HepG2 (cell line): ENCODE measurements at regions not wholly inside any gene's neighbourhood (a gene's known extent, or its start where the extent isn't known, plus 50 kb on each side); places are given as distances from the start of the nearest gene placed in this dataset.

Experiments used
- ATAC-seq: fragments of 200-7000 bp; cut with Tn5 transposase; 3 replicates; pipeline ENCODE4 v1.9.1; 2020; ENCODE audit warnings: mild to moderate bottlenecking, moderate library complexity
- BruUV-seq: library from RNA; stranded (reverse); fragments of 400-500 nt; replicated peaks from 2 replicates; lab custom pipeline; 2021; lab: Mats Ljungman, UMichigan
- CTCF ChIA-PET: fragments of 300-600 bp; formaldehyde crosslinking; extraction: SDS; loops from one replicate; lab custom pipeline; 2021; ENCODE audit warnings: low total read pairs, inconsistent platforms, low intra/inter-chr PET ratio; lab: Yijun Ruan, JAX
- POLR2A ChIA-PET: fragments of 350-600 bp; sonication (Branson Sonifier 250); formaldehyde crosslinking; loops from one replicate; lab custom pipeline; 2020; ENCODE audit warnings: antibody characterized with exemption, inconsistent platforms; lab: Yijun Ruan, JAX
- DNase-seq: peaks from one replicate; pipeline ENCODE4 v3.0.0-alpha.2; 2015; ENCODE audit warnings: low spot score
- FAIRE-seq: peaks from 3 replicates; lab custom pipeline; 2011; peaks lifted over from hg19 to GRCh38; lab: Jason Lieb, UNC
- H2AFZ ChIP-seq: one replicate; pipeline ENCODE4 v1.6.1; 2011; ENCODE audit warnings: low read length, inconsistent platforms
- H3K27ac ChIP-seq: fragments of 300-600 bp; 3 replicates; pipeline ENCODE4 v1.8.0; 2011; ENCODE audit warnings: mixed run types, mild to moderate bottlenecking, mixed read lengths, low read length, inconsistent platforms; ENCODE audit not compliant: insufficient read depth; ENCODE audit errors: extremely low read length
- H3K27me3 ChIP-seq, 2 experiments: fragments of 200-600 bp in 1 of 2; 2 replicates in 1 of 2; 3 replicates in 1 of 2; pipeline versions ENCODE4 v1.6.0 to v1.8.0; 2011; ENCODE audit warnings: low read length in 2 of 2, mild to moderate bottlenecking in 2 of 2, moderate library complexity in 2 of 2, inconsistent platforms in 1 of 2; ENCODE audit not compliant: insufficient read depth in 2 of 2, control insufficient read depth in 1 of 2
- H3K36me3 ChIP-seq, 2 experiments: fragments of 200-600 bp in 1 of 2; replicated peaks in 1 of 2; 2 replicates in 1 of 2; 3 replicates in 1 of 2; pipeline versions ENCODE4 v1.5.1 to v1.8.0; 2011; ENCODE audit warnings: low read length in 2 of 2, inconsistent platforms in 1 of 2; ENCODE audit not compliant: insufficient read depth in 2 of 2, control insufficient read depth in 1 of 2
- H3K4me1 ChIP-seq: 2 replicates; pipeline ENCODE4 v1.5.1; 2012; ENCODE audit warnings: low read length, inconsistent platforms; ENCODE audit not compliant: insufficient read depth
- H3K4me2 ChIP-seq: 2 replicates; pipeline ENCODE4 v1.6.0; 2011; ENCODE audit warnings: low read depth, low read length, inconsistent platforms
- H3K4me3 ChIP-seq, 3 experiments: fragments of 200-600 bp in 1 of 3; sonication (generic), shearing (Covaris generic) in 1 of 3; replicated peaks in 1 of 3; 2 replicates each; pipeline ENCODE4 v1.5.1; 2011 to 2016; ENCODE audit warnings: low read length in 3 of 3, inconsistent platforms in 2 of 3, low read depth in 2 of 3, mild to moderate bottlenecking in 2 of 3, control low read depth in 1 of 3, mixed read lengths in 1 of 3; ENCODE audit not compliant: insufficient read depth in 1 of 3
- H3K79me2 ChIP-seq: one replicate; pipeline ENCODE4 v1.6.1; 2011; ENCODE audit warnings: low read length, inconsistent platforms; ENCODE audit not compliant: insufficient read depth
- H3K9ac ChIP-seq: 2 replicates; pipeline ENCODE4 v1.6.0; 2011; ENCODE audit warnings: mild to moderate bottlenecking, low read depth, low read length, inconsistent platforms; ENCODE audit not compliant: insufficient read depth
- H3K9me3 ChIP-seq: 2 replicates; pipeline ENCODE4 v1.5.1; 2012; ENCODE audit warnings: mild to moderate bottlenecking, low read length
- H4K20me1 ChIP-seq: 2 replicates; pipeline ENCODE4 v1.6.0; 2011; ENCODE audit warnings: inconsistent platforms, mild to moderate bottlenecking, low read length, moderate library complexity; ENCODE audit not compliant: insufficient read depth
- ATF3 ChIP-seq: sonication (generic); formaldehyde crosslinking; IDR thresholded peaks from 2 replicates; pipeline ENCODE4 v1.4.0; 2020; ENCODE audit warnings: missing genetic modification reagents
- FIP1L1 ChIP-seq: fragments of 200-400 bp; formaldehyde crosslinking; IDR thresholded peaks from 2 replicates; pipeline ENCODE4 v1.6.1; 2018; ENCODE audit warnings: low read depth, mild to moderate bottlenecking, low read length, moderate library complexity, borderline replicate concordance; ENCODE audit not compliant: insufficient read depth
- FOXM1 ChIP-seq: sonication (generic); formaldehyde crosslinking; IDR thresholded peaks from 2 replicates; pipeline ENCODE4 v1.5.0; 2020; ENCODE audit warnings: missing genetic modification reagents
- GATAD1 ChIP-seq: IDR thresholded peaks from 2 replicates; pipeline ENCODE4 v1.6.1; 2016; ENCODE audit warnings: missing genetic modification reagents, missing compliant biosample characterization
- TEF ChIP-seq: sonication (generic); formaldehyde crosslinking; IDR thresholded peaks from 2 replicates; pipeline ENCODE4 v1.5.0; 2020; ENCODE audit warnings: missing genetic modification reagents
- TGIF2 ChIP-seq: IDR thresholded peaks from 2 replicates; pipeline ENCODE4 v1.6.1; 2016; ENCODE audit warnings: control low read depth, missing compliant biosample characterization
- TRIM24 ChIP-seq: sonication (generic); formaldehyde crosslinking; IDR thresholded peaks from 2 replicates; pipeline ENCODE4 v1.8.0; 2022; ENCODE audit warnings: mild to moderate bottlenecking, missing genetic modification reagents
- YEATS4 ChIP-seq: sonication (generic); formaldehyde crosslinking; IDR thresholded peaks from 2 replicates; pipeline ENCODE4 v1.4.0; 2020; ENCODE audit warnings: missing genetic modification reagents, borderline replicate concordance
- ZNF546 ChIP-seq: sonication (generic); formaldehyde crosslinking; conservative IDR thresholded peaks from 2 replicates; pipeline ENCODE4 v1.8.1; 2023; ENCODE audit warnings: mild to moderate bottlenecking, missing genetic modification reagents
- ZNF687 ChIP-seq: sonication (generic); formaldehyde crosslinking; IDR thresholded peaks from 2 replicates; pipeline ENCODE4 v1.5.1; 2020; ENCODE audit warnings: mild to moderate bottlenecking, missing genetic modification reagents, moderate library complexity
- ZNF740 ChIP-seq: sonication (generic); formaldehyde crosslinking; IDR thresholded peaks from 2 replicates; pipeline ENCODE4 v1.4.0; 2020; ENCODE audit warnings: missing genetic modification reagents
- ZNF75D ChIP-seq: sonication (generic); formaldehyde crosslinking; IDR thresholded peaks from 2 replicates; pipeline ENCODE4 v1.8.1; 2023; ENCODE audit warnings: missing genetic modification reagents, mild to moderate bottlenecking, borderline replicate concordance
- WGBS: methylation state at CpG from one replicate; pipeline ENCODE4 v1.1.6; 2017; ENCODE audit warnings: low lambda C conversion rate; 5-methylcytosine and 5-hydroxymethylcytosine counted together
- in situ Hi-C: cut with HindIII; loops from 2 replicates; pipeline ENCODE4 v1.10.0; 2017; ENCODE audit warnings: low pct_unique_long_range_greater_than_20kb; ENCODE audit not compliant: extremely low pct_ligation_motif_present
- intact Hi-C: fragments of 100-400 bp; cut with micrococcal nuclease; formaldehyde crosslinking; loops from one replicate; pipeline ENCODE4 v1.10.0; 2022; ENCODE audit not compliant: unreplicated experiment
- TF ChIP-seq, protein P1 (sequence below): sonication (generic); formaldehyde crosslinking; IDR thresholded peaks from 2 replicates; pipeline ENCODE4 v1.4.0; 2020; ENCODE audit warnings: missing genetic modification reagents

GRCh38 chrX:39616731-39617130, 481.0 kb downstream of the BCOR start:
- H3K9ac ChIP-seq: no peak overlapping the region
- DNase-seq: no peak
- no peak overlapping the region for H3K4me3 ChIP-seq
- H2AFZ ChIP-seq: no peak overlapping the region
- H4K20me1 ChIP-seq: no peaks in the 10 kb centered on the region
- H3K9me3 ChIP-seq: no peaks in the 10 kb centered on the region
- intact Hi-C loops (no loop called here), in situ Hi-C loops (no loop called here)
- H3K36me3 ChIP-seq: no peaks in the 10 kb centered on the region
- FAIRE-seq: no peak
- H3K27ac ChIP-seq: no peak overlapping the region
- H3K4me1 ChIP-seq: 0 out of 2 replicates have a peak, but pooled peaks cover 7% of the 10 kb centered on the region
- no peak for ATAC-seq
- ChIA-PET CTCF (no interaction called here), POLR2A (no interaction called here)
- TF ChIP-seq TEF (no peak), ZNF740 (no peak), ATF3 (CRISPR knock-in tag) (no peak), ZNF75D (no peak), ZNF687 (CRISPR knock-in tag) (no peak), ZNF546 (CRISPR knock-in tag) (no peak), TGIF2 (CRISPR knock-in tag) (no peak), TRIM24 (no peak), YEATS4 (no peak), GATAD1 (no peak), FIP1L1 (no peak), FOXM1 (CRISPR knock-in tag) (no peak)
- TF ChIP-seq, protein P1, sequence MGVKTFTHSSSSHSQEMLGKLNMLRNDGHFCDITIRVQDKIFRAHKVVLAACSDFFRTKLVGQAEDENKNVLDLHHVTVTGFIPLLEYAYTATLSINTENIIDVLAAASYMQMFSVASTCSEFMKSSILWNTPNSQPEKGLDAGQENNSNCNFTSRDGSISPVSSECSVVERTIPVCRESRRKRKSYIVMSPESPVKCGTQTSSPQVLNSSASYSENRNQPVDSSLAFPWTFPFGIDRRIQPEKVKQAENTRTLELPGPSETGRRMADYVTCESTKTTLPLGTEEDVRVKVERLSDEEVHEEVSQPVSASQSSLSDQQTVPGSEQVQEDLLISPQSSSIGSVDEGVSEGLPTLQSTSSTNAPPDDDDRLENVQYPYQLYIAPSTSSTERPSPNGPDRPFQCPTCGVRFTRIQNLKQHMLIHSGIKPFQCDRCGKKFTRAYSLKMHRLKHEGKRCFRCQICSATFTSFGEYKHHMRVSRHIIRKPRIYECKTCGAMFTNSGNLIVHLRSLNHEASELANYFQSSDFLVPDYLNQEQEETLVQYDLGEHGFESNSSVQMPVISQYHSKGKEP (CRISPR knock-in tag): no peak
- H3K79me2 ChIP-seq: no peaks in the 10 kb centered on the region
- 81% methylated on average over 8 of the region's 8 CpGs for WGBS
- peaks cover 2 to 7% of the 10 kb centered on the region in 2 experiments; a peak in 2 of 5 replicates for H3K27me3 ChIP-seq
- H3K4me2 ChIP-seq: no peak overlapping the region
- no TSS peak for BruUV-seq
